ENCODE measurements at regions not wholly inside any gene's neighbourhood (a gene's known extent, or its start where the extent isn't known, plus 50 kb on each side); places are given as distances from the start of the nearest gene placed in this dataset.

GRCh38 chr3:17945018-17945798, 202.8 kb upstream of the TBC1D5 start:
- Histone ChIP-seq H2AFZ (ENCODE audit: low read depth, low read length, severe bottlenecking) (no peak overlapping the region), H3K27ac (ENCODE audit: low read depth, low read length) (no peak overlapping the region), H3K27me3 (ENCODE audit: low read length) (no peaks in the 10 kb centered on the region), H3K79me2 (ENCODE audit: insufficient read depth, low read length) (no peaks in the 10 kb centered on the region), H3K4me2 (ENCODE audit: low read depth, low read length, poor library complexity, severe bottlenecking) (no peak overlapping the region), H3K9me2 (replicated peaks; ENCODE audit: insufficient read depth, low read length) (no peaks in the 10 kb centered on the region), H3K9ac (ENCODE audit: low read length) (no peak overlapping the region), H4K20me1 (ENCODE audit: low read depth, low read length) (no peaks in the 10 kb centered on the region), H3K4me3 (ENCODE audit: insufficient read depth, low read length, poor library complexity, severe bottlenecking) (no peak overlapping the region), H3K9me3 (ENCODE audit: insufficient read depth, low read length) (no peaks in the 10 kb centered on the region), H3K36me3 (ENCODE audit: low read length) (no peaks in the 10 kb centered on the region), H3F3A (ENCODE audit: insufficient read depth) (no peaks in the 10 kb centered on the region)
- no peak for TF ChIP-seq CTCF (IDR thresholded peaks at IDR 0.05; ENCODE audit: insufficient read depth, low read length, poor library complexity, severe bottlenecking)
- TF ChIP-seq EZH2phosphoT487 (conservative IDR thresholded peaks at IDR 0.05; ENCODE audit: low read length) = no peak

- H3K79me2 ChIP-seq (ENCODE audit: insufficient read depth, low read length) = no peaks in the 10 kb centered on the region
- no peak overlapping the region for H3K27ac ChIP-seq (ENCODE audit: low read depth, low read length)
- H2AFZ ChIP-seq (ENCODE audit: low read depth, low read length, severe bottlenecking) = no peak overlapping the region
- H3K36me3 ChIP-seq (ENCODE audit: low read length) = no peaks in the 10 kb centered on the region
- no peaks in the 10 kb centered on the region for H3K9me3 ChIP-seq (ENCODE audit: insufficient read depth, low read length)
- TF ChIP-seq EZH2phosphoT487 (conservative IDR thresholded peaks at IDR 0.05; ENCODE audit: low read length) (no peak), CTCF (IDR thresholded peaks at IDR 0.05; ENCODE audit: insufficient read depth, low read length, poor library complexity, severe bottlenecking) (no peak)
- no peak overlapping the region for H3K4me2 ChIP-seq (ENCODE audit: low read depth, low read length, poor library complexity, severe bottlenecking)
- H3F3A ChIP-seq (ENCODE audit: insufficient read depth) = no peaks in the 10 kb centered on the region
- H3K9ac ChIP-seq (ENCODE audit: low read length) = no peak overlapping the region
- H4K20me1 ChIP-seq (ENCODE audit: low read depth, low read length) = no peaks in the 10 kb centered on the region
- no peak overlapping the region for H3K4me3 ChIP-seq (ENCODE audit: insufficient read depth, low read length, poor library complexity, severe bottlenecking)
- H3K9me2 ChIP-seq (replicated peaks; ENCODE audit: insufficient read depth, low read length) = no peaks in the 10 kb centered on the region
- H3K27me3 ChIP-seq (ENCODE audit: low read length) = no peaks in the 10 kb centered on the region
Observed at GRCh38 chr3:17942856-17943255, 200.4 kb upstream of the TBC1D5 start.

- Histone ChIP-seq H3K27me3 (ENCODE audit: low read length) (no peaks in the 10 kb centered on the region), H2AFZ (ENCODE audit: low read depth, low read length, severe bottlenecking) (no peak overlapping the region), H3K79me2 (ENCODE audit: insufficient read depth, low read length) (no peaks in the 10 kb centered on the region), H4K20me1 (ENCODE audit: low read depth, low read length) (no peaks in the 10 kb centered on the region), H3F3A (ENCODE audit: insufficient read depth) (no peaks in the 10 kb centered on the region), H3K36me3 (ENCODE audit: low read length) (no peaks in the 10 kb centered on the region), H3K9me2 (replicated peaks; ENCODE audit: insufficient read depth, low read length) (no peaks in the 10 kb centered on the region), H3K9ac (ENCODE audit: low read length) (no peak overlapping the region), H3K4me2 (ENCODE audit: low read depth, low read length, poor library complexity, severe bottlenecking) (no peak overlapping the region), H3K4me3 (ENCODE audit: insufficient read depth, low read length, poor library complexity, severe bottlenecking) (no peak overlapping the region), H3K27ac (ENCODE audit: low read depth, low read length) (no peak overlapping the region), H3K9me3 (ENCODE audit: insufficient read depth, low read length) (no peaks in the 10 kb centered on the region)
- no peak for TF ChIP-seq CTCF (IDR thresholded peaks at IDR 0.05; ENCODE audit: insufficient read depth, low read length, poor library complexity, severe bottlenecking)
- TF ChIP-seq EZH2phosphoT487 (conservative IDR thresholded peaks at IDR 0.05; ENCODE audit: low read length) = no peak
Observed at GRCh38 chr3:17941766-17942165, 199.3 kb upstream of the TBC1D5 start.

Data from SU-DHL-6 (cell line).